Neutrophil (primary cell): ENCODE measurements at regions not wholly inside any gene's neighbourhood (a gene's known extent, or its start where the extent isn't known, plus 50 kb on each side); places are given as distances from the start of the nearest gene placed in this dataset.
"Not testable (repeated sequence)": the region's sequence is repeated elsewhere in the genome, so short reads cannot be mapped to it uniquely, and the experiment has no call there.

Experiments used
- H3K27ac ChIP-seq: fragments of 200-600 bp; sonication (generic); 2 replicates; pipeline ENCODE4 v1.5.1; 2016; ENCODE audit warnings: mild to moderate bottlenecking, moderate library complexity
- H3K27me3 ChIP-seq: fragments of 200-600 bp; sonication (generic); 2 replicates; pipeline ENCODE4 v1.6.0; 2016; ENCODE audit warnings: mild to moderate bottlenecking
- H3K36me3 ChIP-seq: fragments of 200-600 bp; sonication (generic); 2 replicates; pipeline ENCODE4 v1.5.1; 2017
- H3K4me1 ChIP-seq, 2 experiments: fragments of 200-600 bp in 1 of 2; sonication (generic) in 1 of 2; 1 replicate in 1 of 2; 2 replicates in 1 of 2; pipeline versions ENCODE4 v1.5.1 to v1.6.1; 2013 to 2016; ENCODE audit warnings: low read depth in 1 of 2, low read length in 1 of 2, mild to moderate bottlenecking in 1 of 2, moderate library complexity in 1 of 2; ENCODE audit not compliant: control insufficient read depth in 1 of 2, insufficient read depth in 1 of 2
- H3K4me3 ChIP-seq, 2 experiments: fragments of 200-600 bp in 1 of 2; sonication (generic) in 1 of 2; 1 replicate in 1 of 2; 2 replicates in 1 of 2; pipeline ENCODE4 v1.5.1; 2013 to 2016; ENCODE audit warnings: low read depth in 1 of 2, low read length in 1 of 2, mild to moderate bottlenecking in 1 of 2, moderate library complexity in 1 of 2
- H3K9me3 ChIP-seq: fragments of 200-600 bp; sonication (generic); 2 replicates; pipeline ENCODE4 v1.5.1; 2016
- TF ChIP-seq, protein P1 (sequence below): fragments of 200-600 bp; sonication (generic); IDR thresholded peaks from 2 replicates; pipeline ENCODE4 v1.5.1; 2016; ENCODE audit warnings: antibody characterized with exemption

DNA sequence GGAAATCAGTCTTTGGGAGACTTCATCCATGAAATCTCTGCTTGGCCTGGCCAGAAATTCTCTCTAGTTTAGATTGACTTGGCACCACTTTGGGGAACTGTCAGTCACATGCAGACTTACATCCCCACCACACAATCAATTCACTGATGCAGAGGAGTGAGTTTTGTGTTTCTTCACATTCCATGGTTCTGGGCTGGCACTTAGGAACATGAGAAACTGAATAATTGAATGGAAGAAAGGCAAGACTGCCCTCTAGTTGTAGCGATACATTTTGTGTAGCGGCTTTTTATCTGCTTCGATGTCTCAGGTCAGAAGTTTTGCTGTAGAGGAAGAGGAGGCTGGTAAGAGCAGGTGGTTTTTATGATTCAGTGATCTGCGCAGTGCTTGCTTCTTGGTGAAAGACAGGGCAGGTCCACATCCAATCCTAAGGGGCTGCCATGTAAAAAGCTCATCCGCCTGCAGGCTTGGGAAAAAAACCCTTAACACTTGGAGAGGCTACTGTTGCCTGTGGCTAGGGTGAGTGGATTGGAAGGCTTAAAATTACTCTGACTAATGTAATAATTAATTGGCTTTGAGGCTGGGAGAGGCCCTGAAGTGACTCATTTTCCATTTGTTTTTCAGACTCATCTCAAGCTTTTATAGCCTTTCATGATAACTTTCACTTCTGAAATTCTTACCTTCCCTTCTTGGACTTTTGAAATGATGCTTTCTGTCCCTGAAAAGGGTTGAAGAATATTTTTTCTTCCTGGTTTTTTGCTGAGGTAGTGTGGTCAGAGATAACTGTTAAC, 75.4 kb upstream of the LPCAT1 start:
- H3K4me3 ChIP-seq, H3K9me3 ChIP-seq, H3K27ac ChIP-seq, H3K36me3 ChIP-seq, H3K4me1 ChIP-seq: not testable (repeated sequence)
- H3K27me3 ChIP-seq, result peaks cover 37% of the 10 kb centered on the region

DNA sequence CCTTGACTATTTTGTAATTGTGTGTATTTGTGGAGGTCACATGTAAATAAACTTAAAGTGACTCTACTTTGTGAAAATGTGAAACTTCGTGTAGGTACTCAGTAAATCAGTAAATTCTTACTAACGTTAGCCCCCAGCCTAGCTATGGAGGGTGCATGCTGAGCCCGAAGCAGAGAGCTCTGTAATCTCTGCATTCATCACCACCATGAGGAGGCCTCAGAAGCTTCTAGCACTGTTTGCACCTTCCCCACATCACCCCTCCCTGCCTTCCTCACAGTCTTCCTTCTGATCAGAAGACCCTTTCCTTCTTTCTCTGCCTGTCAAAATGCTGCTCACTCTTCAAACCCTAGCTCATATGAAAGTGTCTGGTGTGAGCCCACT, 73.3 kb upstream of the LPCAT1 start:
- H3K27me3 ChIP-seq, result peaks cover 45% of the 10 kb centered on the region
- not testable (repeated sequence) for H3K27ac ChIP-seq, H3K9me3 ChIP-seq, H3K4me1 ChIP-seq, H3K36me3 ChIP-seq, H3K4me3 ChIP-seq

DNA sequence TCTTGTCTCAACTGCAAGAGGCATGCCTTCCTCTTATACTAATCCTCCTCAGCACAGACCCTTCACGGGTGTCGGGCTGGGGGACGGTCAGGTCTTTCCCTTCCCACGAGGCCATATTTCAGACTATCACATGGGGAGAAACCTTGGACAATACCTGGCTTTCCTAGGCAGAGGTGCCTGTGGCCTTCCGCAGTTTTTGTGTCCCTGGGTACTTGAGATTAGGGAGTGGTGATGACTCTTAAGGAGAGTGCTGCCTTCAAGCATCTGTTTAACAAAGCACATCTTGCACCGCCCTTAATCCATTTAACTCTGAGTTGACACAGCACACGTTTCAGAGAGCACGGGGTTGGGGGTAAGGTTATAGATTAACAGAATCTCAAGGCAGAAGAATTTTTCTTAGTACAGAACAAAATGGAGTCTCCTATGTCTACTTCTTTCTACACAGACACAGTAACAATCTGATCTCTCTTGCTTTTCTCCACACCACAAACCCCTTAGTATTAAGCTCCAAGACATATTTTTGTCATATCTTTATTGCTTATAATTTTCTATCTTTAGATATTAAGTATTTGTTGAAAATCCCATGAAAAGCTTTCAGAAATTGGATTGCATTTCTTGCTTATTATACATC, 72.8 kb upstream of the LPCAT1 start:
- not testable (repeated sequence) for H3K4me3 ChIP-seq, H3K36me3 ChIP-seq, H3K27ac ChIP-seq, H3K9me3 ChIP-seq, H3K4me1 ChIP-seq
- peaks cover 44% of the 10 kb centered on the region for H3K27me3 ChIP-seq

DNA sequence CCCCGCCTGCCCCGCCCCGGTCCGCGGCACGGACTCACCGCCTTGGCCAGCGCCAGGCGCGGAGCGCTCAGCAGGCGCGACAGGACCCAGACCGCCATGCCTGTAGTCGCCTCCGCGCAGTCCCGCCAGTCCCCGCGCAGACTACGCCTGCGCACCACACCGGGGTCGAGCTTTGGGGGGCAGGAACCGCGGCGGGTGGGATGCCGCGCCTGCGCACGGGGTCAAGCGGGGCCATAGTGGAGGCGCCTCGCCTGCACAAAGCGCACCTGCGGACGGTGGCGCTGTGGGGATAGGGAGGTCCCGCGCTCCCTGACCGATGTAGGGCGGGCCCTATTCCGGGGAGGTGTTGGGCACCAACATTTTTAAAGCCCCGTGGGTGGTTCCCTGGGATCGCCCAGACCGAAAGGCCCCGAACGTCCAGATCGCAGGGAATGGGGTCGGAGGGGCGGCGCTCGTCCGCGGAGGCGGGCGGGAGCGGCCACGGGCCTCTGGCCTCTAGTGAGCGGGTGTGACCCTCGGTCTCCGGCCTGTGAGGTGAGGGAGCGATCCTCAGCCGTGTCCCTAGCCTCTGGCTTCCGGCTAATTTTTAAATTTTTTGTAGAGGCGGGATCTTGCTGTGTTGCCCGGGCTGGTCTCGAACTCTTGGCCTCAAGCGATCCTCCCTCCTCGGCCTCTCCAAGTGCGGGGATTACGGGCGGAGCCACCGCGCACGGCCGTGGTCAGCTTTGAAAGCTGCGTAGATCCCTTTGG, 70.8 kb upstream of the LPCAT1 start:
- Histone ChIP-seq H3K9me3 (no peaks in the 10 kb centered on the region), H3K27ac (no peak overlapping the region), H3K36me3 (no peaks in the 10 kb centered on the region), H3K4me1 (peaks cover 2 to 10% of the 10 kb centered on the region in 2 experiments), H3K4me3 (peak overlapping the region in 1 of 2 experiments; percentile 43), H3K27me3 (peaks cover 31% of the 10 kb centered on the region)
- TF ChIP-seq, protein P1, sequence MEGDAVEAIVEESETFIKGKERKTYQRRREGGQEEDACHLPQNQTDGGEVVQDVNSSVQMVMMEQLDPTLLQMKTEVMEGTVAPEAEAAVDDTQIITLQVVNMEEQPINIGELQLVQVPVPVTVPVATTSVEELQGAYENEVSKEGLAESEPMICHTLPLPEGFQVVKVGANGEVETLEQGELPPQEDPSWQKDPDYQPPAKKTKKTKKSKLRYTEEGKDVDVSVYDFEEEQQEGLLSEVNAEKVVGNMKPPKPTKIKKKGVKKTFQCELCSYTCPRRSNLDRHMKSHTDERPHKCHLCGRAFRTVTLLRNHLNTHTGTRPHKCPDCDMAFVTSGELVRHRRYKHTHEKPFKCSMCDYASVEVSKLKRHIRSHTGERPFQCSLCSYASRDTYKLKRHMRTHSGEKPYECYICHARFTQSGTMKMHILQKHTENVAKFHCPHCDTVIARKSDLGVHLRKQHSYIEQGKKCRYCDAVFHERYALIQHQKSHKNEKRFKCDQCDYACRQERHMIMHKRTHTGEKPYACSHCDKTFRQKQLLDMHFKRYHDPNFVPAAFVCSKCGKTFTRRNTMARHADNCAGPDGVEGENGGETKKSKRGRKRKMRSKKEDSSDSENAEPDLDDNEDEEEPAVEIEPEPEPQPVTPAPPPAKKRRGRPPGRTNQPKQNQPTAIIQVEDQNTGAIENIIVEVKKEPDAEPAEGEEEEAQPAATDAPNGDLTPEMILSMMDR, result no peak

GRCh38 chr5:1593903-1594356, 70.2 kb upstream of the LPCAT1 start:
- Histone ChIP-seq H3K27me3 (peaks cover 31% of the 10 kb centered on the region), H3K4me1 (peaks cover 2 to 10% of the 10 kb centered on the region in 2 experiments)

GRCh38 chr5:1588071-1588694, 64.4 kb upstream of the LPCAT1 start:
- not testable (repeated sequence) for H3K27me3 ChIP-seq, H3K4me3 ChIP-seq, H3K9me3 ChIP-seq, H3K27ac ChIP-seq, H3K36me3 ChIP-seq, H3K4me1 ChIP-seq

More at GRCh38 chr5:1593903-1594356, 70.2 kb upstream of the LPCAT1 start:
- Histone ChIP-seq H3K9me3 (no peaks in the 10 kb centered on the region), H3K36me3 (no peaks in the 10 kb centered on the region), H3K27ac (no peak overlapping the region), H3K4me3 (peak overlapping the region in 1 of 2 experiments; percentile 43)
- TF ChIP-seq, protein P1, result no peak

DNA sequence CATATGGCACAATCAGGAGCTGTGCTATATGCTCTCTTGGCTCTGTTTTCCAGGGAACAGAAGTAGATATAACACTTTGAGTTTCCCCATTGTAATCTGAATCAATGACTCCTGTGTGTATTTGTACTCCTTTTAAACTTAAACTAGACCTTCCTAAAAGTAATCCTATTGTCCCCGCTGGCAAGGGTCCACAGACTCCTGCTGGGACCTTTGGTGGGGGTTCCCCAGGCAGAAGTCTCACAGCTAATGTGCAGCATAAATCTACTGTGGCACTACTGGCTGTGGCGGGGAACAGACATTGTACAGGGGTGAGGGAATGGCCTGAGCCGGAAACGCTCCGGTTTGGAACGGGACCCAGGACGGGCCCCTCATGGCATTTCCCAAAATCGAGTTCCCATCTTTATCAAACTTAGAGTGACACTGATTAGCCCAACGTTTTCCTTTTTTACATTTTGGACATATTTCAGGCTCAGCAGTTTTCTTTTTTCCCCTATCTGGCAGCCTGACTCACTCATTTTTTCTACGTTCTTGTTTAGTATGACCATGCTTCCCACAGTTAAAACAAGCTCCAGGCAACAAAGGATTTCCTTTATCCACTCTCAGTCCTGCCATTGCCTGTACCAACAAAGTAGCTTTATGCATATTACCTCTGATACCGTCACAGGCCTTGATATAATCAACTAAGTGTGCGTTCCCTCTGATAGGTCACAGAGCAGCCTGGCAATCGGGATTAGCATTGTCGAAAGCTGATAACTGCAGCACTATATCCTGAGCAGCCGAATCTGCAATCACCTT, 59.5 kb upstream of the LPCAT1 start:
- not testable (repeated sequence) for H3K27me3 ChIP-seq, H3K4me1 ChIP-seq, H3K27ac ChIP-seq, H3K9me3 ChIP-seq, H3K4me3 ChIP-seq, H3K36me3 ChIP-seq

GRCh38 chr5:1579389-1579788, 55.6 kb upstream of the LPCAT1 start:
- not testable (repeated sequence) for H3K4me1 ChIP-seq, H3K27me3 ChIP-seq, H3K9me3 ChIP-seq, H3K27ac ChIP-seq, H3K36me3 ChIP-seq, H3K4me3 ChIP-seq

- H3K27ac ChIP-seq, H3K4me1 ChIP-seq, H3K36me3 ChIP-seq, H3K4me3 ChIP-seq, H3K27me3 ChIP-seq, H3K9me3 ChIP-seq: not testable (repeated sequence)
These were observed 53.1 kb upstream of the LPCAT1 start for GRCh38 chr5:1576851-1577250.

GRCh38 chr5:1575991-1576714, 52.4 kb upstream of the LPCAT1 start:
- H3K36me3 ChIP-seq, H3K4me1 ChIP-seq, H3K4me3 ChIP-seq, H3K27me3 ChIP-seq, H3K9me3 ChIP-seq, H3K27ac ChIP-seq: not testable (repeated sequence)
